ENCODE measurements at regions not wholly inside any gene's neighbourhood (a gene's known extent, or its start where the extent isn't known, plus 50 kb on each side); places are given as distances from the start of the nearest gene placed in this dataset.

- Mint-ChIP-seq H3K9me3 (peaks cover 10% of the 10 kb centered on the region), H3K27me3 (no peaks in the 10 kb centered on the region), H3K36me3 (ENCODE audit: low read depth) (peaks cover 5% of the 10 kb centered on the region), H3K27ac (no peak overlapping the region), H3K4me1 (ENCODE audit: low read depth) (no peaks in the 10 kb centered on the region), H3K4me3 (no peak overlapping the region)
- H3K4me3 ChIP-seq (ENCODE audit: low read length): no peak overlapping the region
- no peaks in the 10 kb centered on the region for H3K4me1 ChIP-seq (ENCODE audit: insufficient read depth, low read length)
- POLR2A ChIA-PET: interaction anchor here (1.4 to 1.5 kb wide), 2 partner anchors 16 to 122 kb away, joined by 5 to 6 read pairs; no protein-coding TSS in a partner anchor
- no peak overlapping the region for H3K27ac ChIP-seq (ENCODE audit: low read depth in 1 of 2, low read length in 2 of 2)
- H3K27me3 ChIP-seq (ENCODE audit: control insufficient read depth in 1 of 2, insufficient read depth in 2 of 2, low read length in 2 of 2): no peaks in the 10 kb centered on the region
- no peak for DNase-seq
- ATAC-seq (ENCODE audit: poor library complexity): no peak
- peaks cover 0 to 3% of the 10 kb centered on the region in 2 experiments for H3K9me3 ChIP-seq (ENCODE audit: control insufficient read depth in 1 of 2, insufficient read depth in 1 of 2, low read length in 2 of 2)
- H3K36me3 ChIP-seq (ENCODE audit: insufficient read depth, low read length): no peaks in the 10 kb centered on the region
- intact Hi-C loops (cut with DNase I, micrococcal nuclease): no loop called here
- TF ChIP-seq CTCF (IDR thresholded peaks at IDR 0.05): no peak
- CTCF ChIA-PET: no interaction called here
These were observed 122.7 kb upstream of the SESN3 start for GRCh38 chr11:95353706-95354105.

GRCh38 chr11:95352733-95353346, 121.8 kb upstream of the SESN3 start:
- Histone ChIP-seq H3K9me3 (ENCODE audit: control insufficient read depth in 1 of 2, insufficient read depth in 1 of 2, low read length in 2 of 2) (peaks cover 0 to 3% of the 10 kb centered on the region in 2 experiments), H3K27ac (ENCODE audit: low read depth in 1 of 2, low read length in 2 of 2) (no peak overlapping the region), H3K36me3 (ENCODE audit: insufficient read depth, low read length) (no peaks in the 10 kb centered on the region), H3K27me3 (ENCODE audit: control insufficient read depth in 1 of 2, insufficient read depth in 2 of 2, low read length in 2 of 2) (no peaks in the 10 kb centered on the region), H3K4me1 (ENCODE audit: insufficient read depth, low read length) (no peaks in the 10 kb centered on the region), H3K4me3 (ENCODE audit: low read length) (no peak overlapping the region)
- no peak overlapping the region for H3K4me3 Mint-ChIP-seq
- TF ChIP-seq CTCF (IDR thresholded peaks at IDR 0.05): no peak
- CTCF ChIA-PET: no interaction called here
- H3K36me3 Mint-ChIP-seq (ENCODE audit: low read depth): peaks cover 5% of the 10 kb centered on the region
- POLR2A ChIA-PET: interaction anchor here (1.4 to 1.5 kb wide), 2 partner anchors 15 to 121 kb away, joined by 5 to 6 read pairs; no protein-coding TSS in a partner anchor
- peaks cover 14% of the 10 kb centered on the region for H3K9me3 Mint-ChIP-seq
- H3K27me3 Mint-ChIP-seq: no peaks in the 10 kb centered on the region
- DNase-seq: no peak
- intact Hi-C loops (cut with DNase I, micrococcal nuclease): no loop called here
- ATAC-seq (ENCODE audit: poor library complexity): no peak
- no peaks in the 10 kb centered on the region for H3K4me1 Mint-ChIP-seq (ENCODE audit: low read depth)
- no peak overlapping the region for H3K27ac Mint-ChIP-seq

DNA sequence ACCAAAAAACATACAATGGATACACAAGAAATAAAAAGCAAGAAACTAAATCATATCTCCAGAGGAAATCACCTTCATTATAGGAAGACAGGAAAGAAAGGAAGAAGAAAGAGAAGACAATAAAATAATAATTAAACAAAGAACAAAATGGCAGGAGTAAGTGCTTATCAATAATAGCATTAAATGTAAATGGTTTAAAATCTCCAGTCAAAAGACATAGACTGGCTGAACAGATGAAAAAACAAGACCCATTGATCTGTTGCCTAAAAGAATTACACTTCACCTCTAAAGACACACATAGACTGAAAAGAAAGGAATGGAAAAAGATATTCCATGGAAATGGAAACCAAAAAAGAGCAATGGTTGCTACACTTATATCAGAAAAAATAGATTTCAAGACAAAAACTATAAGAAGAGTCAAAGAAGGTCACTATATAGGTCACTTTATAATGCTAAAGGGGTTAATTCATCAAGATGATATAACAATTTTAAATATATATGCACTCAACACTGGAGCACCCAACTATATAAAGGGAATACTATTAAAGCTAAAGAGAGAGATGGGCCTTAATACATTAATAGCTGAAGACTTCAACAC, 118.4 kb upstream of the SESN3 start:
- peaks cover 14% of the 10 kb centered on the region for H3K9me3 Mint-ChIP-seq
- Histone ChIP-seq H3K27ac (ENCODE audit: low read depth in 1 of 2, low read length in 2 of 2) (no peak overlapping the region), H3K36me3 (ENCODE audit: insufficient read depth, low read length) (no peaks in the 10 kb centered on the region), H3K4me1 (ENCODE audit: insufficient read depth, low read length) (no peaks in the 10 kb centered on the region), H3K4me3 (ENCODE audit: low read length) (no peak overlapping the region), H3K27me3 (ENCODE audit: control insufficient read depth in 1 of 2, insufficient read depth in 2 of 2, low read length in 2 of 2) (no peaks in the 10 kb centered on the region), H3K9me3 (ENCODE audit: control insufficient read depth in 1 of 2, insufficient read depth in 1 of 2, low read length in 2 of 2) (peaks cover 0 to 3% of the 10 kb centered on the region in 2 experiments)
- ATAC-seq (ENCODE audit: poor library complexity) (no peak), DNase-seq (no peak)
- H3K27me3 Mint-ChIP-seq: no peaks in the 10 kb centered on the region
- no peak for TF ChIP-seq CTCF (IDR thresholded peaks at IDR 0.05)
- intact Hi-C loops (cut with DNase I, micrococcal nuclease): no loop called here
- no peak overlapping the region for H3K27ac Mint-ChIP-seq
- POLR2A ChIA-PET: no interaction called here
- H3K4me3 Mint-ChIP-seq: no peak overlapping the region
- H3K4me1 Mint-ChIP-seq (ENCODE audit: low read depth): peaks cover 6% of the 10 kb centered on the region
- CTCF ChIA-PET: interaction anchor here (0.7 kb wide), 1 partner anchor 12 kb away, joined by 3 read pairs; no protein-coding TSS in a partner anchor
- H3K36me3 Mint-ChIP-seq (ENCODE audit: low read depth): peaks cover 5% of the 10 kb centered on the region
